IgD-negative memory B cell (primary cell): ENCODE measurements at regions not wholly inside any gene's neighbourhood (a gene's known extent, or its start where the extent isn't known, plus 50 kb on each side); places are given as distances from the start of the nearest gene placed in this dataset.
"Not testable (repeated sequence)": the region's sequence is repeated elsewhere in the genome, so short reads cannot be mapped to it uniquely, and the experiment has no call there.

Experiments used
- H3K27ac Mint-ChIP-seq, 3 donors: one replicate each; pipeline ENCODE4 v1.8.0; 2020 to 2022; ENCODE audit warnings: mild to moderate bottlenecking in 3 of 3, mixed read lengths in 3 of 3, moderate library complexity in 1 of 3
- H3K27me3 Mint-ChIP-seq: one replicate; pipeline ENCODE4 v1.8.0; 2021; ENCODE audit warnings: mixed read lengths
- H3K36me3 Mint-ChIP-seq: one replicate; pipeline ENCODE4 v1.8.0; 2020; ENCODE audit warnings: mild to moderate bottlenecking, mixed read lengths
- H3K4me1 Mint-ChIP-seq, 3 donors: one replicate each; pipeline ENCODE4 v1.8.0; 2020 to 2022; ENCODE audit warnings: mixed read lengths in 3 of 3, mild to moderate bottlenecking in 1 of 3
- H3K4me3 Mint-ChIP-seq, 4 donors: one replicate each; pipeline ENCODE4 v1.8.0; 2020 to 2022; ENCODE audit warnings: mild to moderate bottlenecking in 4 of 4, mixed read lengths in 4 of 4, moderate library complexity in 3 of 4
- H3K9me3 Mint-ChIP-seq, 3 donors: one replicate each; pipeline ENCODE4 v1.8.0; 2020 to 2021; ENCODE audit warnings: mixed read lengths in 3 of 3, mild to moderate bottlenecking in 1 of 3

DNA sequence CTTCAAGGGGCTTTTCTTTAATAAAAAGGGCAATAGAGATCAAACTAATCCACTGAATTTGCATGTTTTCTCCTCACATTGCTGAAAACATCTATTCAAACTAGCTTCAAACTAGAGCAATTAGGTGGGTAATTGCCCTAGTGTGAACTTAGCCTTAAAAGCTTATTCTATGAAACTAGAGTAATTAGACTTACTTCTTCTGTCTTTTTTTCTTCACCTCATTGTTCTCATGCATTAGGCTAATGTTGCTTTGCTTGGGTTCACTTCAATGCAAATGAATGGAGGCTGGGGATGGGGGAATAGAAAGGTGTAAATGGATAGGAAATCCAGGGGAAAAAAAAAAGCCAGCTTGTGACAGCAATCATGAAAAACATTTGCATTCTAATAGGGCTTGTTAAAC, 414.8 kb upstream of the LMO3 start:
- Mint-ChIP-seq H3K4me3 (no peak overlapping the region), H3K9me3 (peaks cover 3 to 7% (median 3%) of the 10 kb centered on the region in 3 donors), H3K4me1 (peaks cover 0 to 1% (median 0%) of the 10 kb centered on the region in 3 donors), H3K27ac (no peak overlapping the region), H3K27me3 (no peaks in the 10 kb centered on the region), H3K36me3 (peaks cover 2% of the 10 kb centered on the region)

DNA sequence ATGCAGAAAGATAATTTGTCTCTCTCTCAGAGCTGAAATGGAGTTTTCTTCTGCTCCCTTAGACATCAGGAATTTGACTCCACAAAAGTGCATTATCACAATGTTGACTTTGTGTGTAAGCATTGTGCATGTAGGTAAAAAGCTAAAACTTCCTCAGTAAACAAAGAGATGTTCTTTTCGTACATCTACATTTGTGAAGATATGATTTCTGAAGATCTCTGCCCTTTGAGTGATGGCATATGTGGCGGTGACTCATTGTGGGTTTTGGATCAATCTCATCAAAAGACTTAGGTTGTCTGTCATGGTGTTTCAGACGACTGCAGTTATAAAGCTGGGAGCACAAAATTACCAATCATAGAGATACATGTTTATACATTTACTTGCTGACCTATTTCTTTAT, 411.4 kb upstream of the LMO3 start:
- H3K4me3 Mint-ChIP-seq = no peak overlapping the region
- no peaks in the 10 kb centered on the region for H3K27me3 Mint-ChIP-seq
- peaks cover 5 to 7% (median 6%) of the 10 kb centered on the region in 3 donors for H3K9me3 Mint-ChIP-seq
- no peak overlapping the region for H3K27ac Mint-ChIP-seq
- H3K4me1 Mint-ChIP-seq = peaks cover 0 to 1% (median 0%) of the 10 kb centered on the region in 3 donors
- peaks cover 2% of the 10 kb centered on the region for H3K36me3 Mint-ChIP-seq

DNA sequence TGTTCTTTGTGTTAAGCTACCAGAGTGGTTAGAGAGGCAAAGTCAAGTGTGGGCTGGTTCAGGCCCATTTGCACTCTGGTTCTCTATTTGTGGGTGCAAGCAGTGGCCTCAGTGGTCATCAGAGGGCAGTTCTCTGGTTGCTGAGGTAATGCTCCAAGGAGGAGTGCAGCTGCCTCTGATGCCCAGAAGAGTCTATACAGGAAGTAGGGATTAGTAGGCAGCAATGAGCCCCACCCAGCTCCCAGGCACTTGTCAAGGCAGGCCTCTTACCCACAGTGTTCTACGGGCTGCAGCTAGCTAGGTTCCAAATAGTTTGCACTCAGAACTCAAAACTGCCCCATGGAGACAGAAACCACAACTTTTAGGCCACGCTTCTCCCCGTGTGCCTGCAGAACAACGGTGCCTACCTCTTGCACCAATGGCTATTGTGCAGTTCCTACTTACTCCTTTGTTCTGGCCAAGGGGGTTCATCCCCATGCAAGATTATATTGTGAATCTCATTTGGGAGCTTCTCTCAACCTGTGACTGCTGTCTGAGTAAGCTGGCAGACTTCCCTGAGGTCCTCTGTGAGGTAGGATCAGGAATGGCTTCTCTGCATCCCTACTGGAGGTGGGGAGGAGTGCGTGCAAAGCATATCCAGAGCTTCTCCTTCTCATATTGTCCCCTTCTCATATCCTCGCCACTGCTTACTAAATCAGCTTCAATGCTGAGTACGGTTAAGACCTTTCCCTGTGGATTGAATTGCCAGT, 410.3 kb upstream of the LMO3 start:
- no peaks in the 10 kb centered on the region for H3K36me3 Mint-ChIP-seq
- H3K9me3 Mint-ChIP-seq = peaks cover 5 to 7% (median 6%) of the 10 kb centered on the region in 3 donors
- peaks cover 0 to 1% (median 0%) of the 10 kb centered on the region in 3 donors for H3K4me1 Mint-ChIP-seq
- H3K27me3 Mint-ChIP-seq = no peaks in the 10 kb centered on the region
- H3K27ac Mint-ChIP-seq = no peak overlapping the region
- H3K4me3 Mint-ChIP-seq = no peak overlapping the region

DNA sequence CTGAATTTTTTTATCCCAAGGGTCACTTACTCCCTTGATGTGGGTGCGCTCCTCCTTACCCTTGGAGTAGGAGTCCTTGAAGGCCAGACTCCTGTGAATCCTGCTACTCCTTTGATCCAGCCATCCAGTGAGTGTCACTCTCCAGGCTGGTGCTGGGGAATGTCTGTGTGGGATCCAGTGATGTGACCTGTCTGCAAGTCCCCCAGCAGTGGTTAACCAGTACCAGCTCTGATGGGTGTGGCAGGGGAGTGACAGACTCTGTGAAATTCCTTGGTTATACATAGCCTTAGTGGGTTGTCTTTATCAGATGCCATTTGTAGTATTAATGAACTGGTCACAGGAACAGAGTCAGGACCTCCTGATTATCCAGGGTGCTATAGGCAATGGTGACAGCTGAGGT, 409.5 kb upstream of the LMO3 start:
- Mint-ChIP-seq H3K36me3 (no peaks in the 10 kb centered on the region), H3K9me3 (peaks cover 5 to 7% (median 6%) of the 10 kb centered on the region in 3 donors), H3K4me3 (no peak overlapping the region), H3K27me3 (no peaks in the 10 kb centered on the region), H3K4me1 (no peaks in the 10 kb centered on the region), H3K27ac (no peak overlapping the region)

DNA sequence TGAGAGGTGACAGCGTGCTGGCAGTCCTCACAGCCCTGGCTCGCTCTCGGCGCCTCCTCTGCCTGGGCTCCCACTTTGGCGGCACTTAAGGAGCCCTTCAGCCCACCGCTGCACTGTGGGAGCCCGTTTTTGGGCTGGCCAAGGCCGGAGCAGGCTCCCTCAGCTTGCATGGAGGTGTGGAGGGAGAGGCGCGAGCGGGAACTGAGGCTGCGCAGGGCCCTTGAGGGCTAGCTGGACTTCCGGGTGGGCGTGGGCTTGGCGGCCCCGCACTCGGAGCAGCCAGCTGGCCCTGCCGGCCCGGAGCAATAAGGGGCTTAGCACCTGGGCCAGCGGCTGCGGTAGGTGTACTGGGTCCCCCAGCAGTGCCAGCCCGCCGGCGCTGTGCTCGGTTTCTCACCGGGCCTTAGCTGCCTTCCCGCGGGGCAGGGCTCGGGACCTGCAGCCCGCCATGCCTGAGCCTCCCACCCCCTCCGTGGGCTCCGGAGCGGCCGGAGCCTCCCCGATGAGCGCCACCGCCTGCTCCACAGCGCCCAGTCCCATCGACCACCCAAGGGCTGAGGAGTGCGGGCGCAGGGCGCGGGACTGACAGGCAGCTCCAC, 401.6 kb upstream of the LMO3 start:
- H3K9me3 Mint-ChIP-seq, H3K36me3 Mint-ChIP-seq, H3K4me3 Mint-ChIP-seq, H3K4me1 Mint-ChIP-seq, H3K27me3 Mint-ChIP-seq: not testable (repeated sequence)
- H3K27ac Mint-ChIP-seq = peak overlapping the region in 1 of 3 donors; percentile 23

DNA sequence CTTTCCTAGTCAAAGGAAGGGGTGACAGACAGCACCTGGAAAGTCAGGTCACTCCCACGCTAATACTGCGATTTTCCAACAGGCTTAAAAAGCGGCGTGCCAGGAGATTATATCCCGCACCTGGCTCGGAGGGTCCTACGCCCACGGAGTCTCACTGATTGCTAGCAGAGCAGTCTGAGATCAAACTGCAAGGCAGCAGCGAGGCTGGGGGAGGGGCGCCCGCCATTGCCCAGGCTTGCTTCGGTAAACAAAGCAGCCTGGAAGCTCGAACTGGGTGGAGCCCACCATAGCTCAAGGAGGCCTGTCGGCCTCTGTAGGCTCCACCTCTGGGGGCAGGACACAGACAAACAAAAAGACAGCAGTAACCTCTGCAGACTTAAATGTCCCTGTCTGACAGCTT, 392.6 kb upstream of the LMO3 start:
- H3K36me3 Mint-ChIP-seq, H3K4me3 Mint-ChIP-seq, H3K9me3 Mint-ChIP-seq, H3K27me3 Mint-ChIP-seq, H3K4me1 Mint-ChIP-seq, H3K27ac Mint-ChIP-seq: not testable (repeated sequence)

DNA sequence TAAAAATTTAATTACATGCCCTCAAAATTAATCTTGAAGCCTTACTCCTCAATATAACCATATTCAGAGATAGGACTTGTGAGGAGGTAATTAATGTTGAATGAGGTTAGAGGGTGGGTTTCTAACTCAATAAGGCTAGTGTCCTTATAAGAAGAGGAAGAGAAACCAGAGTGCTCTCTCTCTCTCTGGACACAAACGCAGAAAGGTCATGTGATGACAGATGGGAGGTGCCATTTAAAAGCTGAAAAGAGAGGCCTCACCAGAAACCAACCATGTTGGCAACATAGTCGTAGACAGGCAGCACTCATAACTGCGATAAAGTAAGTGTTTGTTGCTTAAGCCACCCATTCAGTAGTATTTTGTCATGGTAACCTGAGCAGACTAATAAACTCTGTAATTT, 378.5 kb upstream of the LMO3 start:
- Mint-ChIP-seq H3K27me3 (no peaks in the 10 kb centered on the region), H3K4me3 (no peak overlapping the region), H3K4me1 (no peaks in the 10 kb centered on the region), H3K36me3 (peaks cover 3% of the 10 kb centered on the region), H3K9me3 (peaks cover 2 to 22% (median 5%) of the 10 kb centered on the region in 3 donors), H3K27ac (no peak overlapping the region)

DNA sequence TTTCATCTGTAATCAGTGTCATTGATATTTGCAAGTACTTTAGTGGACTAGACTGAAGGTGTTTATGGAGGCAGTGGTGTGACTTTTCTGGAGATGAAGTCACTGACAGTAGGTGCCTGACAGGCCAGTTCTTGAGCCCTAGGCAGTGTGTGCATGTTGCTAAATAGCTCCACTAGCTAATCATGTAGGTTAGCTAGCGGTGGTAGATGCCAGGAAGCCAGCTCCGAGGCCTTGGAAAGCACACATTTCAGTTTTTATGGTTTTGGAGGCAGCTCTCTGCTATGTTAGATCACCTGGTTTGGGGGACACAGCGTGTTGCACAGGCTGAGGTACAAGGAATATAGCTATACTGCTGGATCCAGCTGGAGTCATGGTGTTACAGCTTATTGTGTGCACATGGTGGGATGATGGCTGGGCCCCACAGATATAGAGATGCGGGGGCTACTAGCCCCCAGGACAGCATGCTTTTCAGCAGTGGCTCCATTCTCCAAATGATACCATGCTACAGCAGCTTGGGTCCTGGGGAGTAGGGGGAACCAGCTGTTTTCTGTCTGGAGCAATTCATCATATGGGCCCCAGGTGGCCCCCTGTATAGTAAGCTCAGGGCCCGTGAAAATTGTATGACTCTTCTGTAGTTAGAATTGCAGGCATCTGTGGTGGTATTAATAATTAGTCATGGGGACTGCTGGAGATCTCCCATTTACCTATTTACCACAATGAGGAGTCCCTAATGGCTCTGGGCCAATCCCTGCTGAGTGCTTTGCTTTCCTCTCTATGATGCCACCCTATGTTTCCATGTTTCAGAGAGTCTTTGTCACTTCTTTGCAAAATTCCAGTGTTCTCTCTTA, 367.2 kb upstream of the LMO3 start:
- Mint-ChIP-seq H3K27ac (no peak overlapping the region), H3K9me3 (peaks cover 0 to 16% (median 0%) of the 10 kb centered on the region in 3 donors), H3K27me3 (no peaks in the 10 kb centered on the region), H3K36me3 (no peaks in the 10 kb centered on the region), H3K4me1 (no peaks in the 10 kb centered on the region), H3K4me3 (no peak overlapping the region)

DNA sequence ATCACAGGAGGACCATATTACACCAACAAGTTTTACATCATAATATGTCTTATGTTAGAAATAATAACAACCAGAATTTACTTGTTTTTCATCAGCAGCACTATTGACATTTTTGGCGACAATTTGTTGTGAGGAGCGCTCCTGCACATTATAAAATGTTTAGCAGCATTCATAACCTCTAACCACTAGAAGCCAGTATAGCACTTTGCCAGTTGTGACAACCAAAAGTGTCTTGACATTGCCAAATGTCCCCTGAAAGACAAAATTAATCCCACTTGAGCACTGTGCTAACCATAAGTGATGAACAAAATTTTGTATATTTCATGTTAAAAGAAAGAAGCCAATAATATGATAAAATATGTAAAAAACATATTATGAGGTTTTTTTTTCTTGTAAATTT, 356.9 kb upstream of the LMO3 start:
- H3K4me3 Mint-ChIP-seq = no peak overlapping the region
- H3K27me3 Mint-ChIP-seq = no peaks in the 10 kb centered on the region
- no peaks in the 10 kb centered on the region for H3K4me1 Mint-ChIP-seq
- H3K9me3 Mint-ChIP-seq = peaks cover 0 to 5% (median 2%) of the 10 kb centered on the region in 3 donors
- H3K36me3 Mint-ChIP-seq = peaks cover 2% of the 10 kb centered on the region
- H3K27ac Mint-ChIP-seq = no peak overlapping the region

DNA sequence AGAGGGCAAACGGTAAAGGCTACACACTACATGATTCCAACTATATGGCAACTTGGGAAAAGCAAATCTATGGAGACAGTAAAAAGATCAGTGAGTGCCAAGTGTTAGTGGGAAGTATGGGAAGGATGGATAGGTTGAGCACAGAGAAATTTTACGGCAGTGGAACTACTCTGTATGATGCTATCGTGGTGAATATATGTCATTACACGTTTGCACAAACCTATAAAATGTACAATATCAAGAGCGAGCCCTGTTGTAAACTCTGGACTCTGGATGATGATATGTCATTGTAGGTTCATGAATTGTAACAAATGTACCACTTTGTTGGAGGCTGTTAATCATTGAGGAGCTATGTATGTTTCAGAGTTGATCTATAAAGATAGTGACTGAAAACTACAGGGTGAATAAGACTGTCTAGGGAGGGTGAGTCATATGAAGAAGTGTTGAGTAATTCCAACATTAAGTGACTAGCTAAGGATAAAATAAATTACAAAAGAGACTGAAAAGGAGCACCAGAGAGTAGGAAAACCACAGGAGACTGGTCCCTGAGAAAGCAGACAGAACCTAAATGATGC, 349.2 kb upstream of the LMO3 start:
- Mint-ChIP-seq H3K9me3 (peaks cover 2 to 22% (median 8%) of the 10 kb centered on the region in 3 donors), H3K4me1 (no peaks in the 10 kb centered on the region), H3K4me3 (no peak overlapping the region), H3K36me3 (no peaks in the 10 kb centered on the region), H3K27ac (no peak overlapping the region), H3K27me3 (no peaks in the 10 kb centered on the region)

DNA sequence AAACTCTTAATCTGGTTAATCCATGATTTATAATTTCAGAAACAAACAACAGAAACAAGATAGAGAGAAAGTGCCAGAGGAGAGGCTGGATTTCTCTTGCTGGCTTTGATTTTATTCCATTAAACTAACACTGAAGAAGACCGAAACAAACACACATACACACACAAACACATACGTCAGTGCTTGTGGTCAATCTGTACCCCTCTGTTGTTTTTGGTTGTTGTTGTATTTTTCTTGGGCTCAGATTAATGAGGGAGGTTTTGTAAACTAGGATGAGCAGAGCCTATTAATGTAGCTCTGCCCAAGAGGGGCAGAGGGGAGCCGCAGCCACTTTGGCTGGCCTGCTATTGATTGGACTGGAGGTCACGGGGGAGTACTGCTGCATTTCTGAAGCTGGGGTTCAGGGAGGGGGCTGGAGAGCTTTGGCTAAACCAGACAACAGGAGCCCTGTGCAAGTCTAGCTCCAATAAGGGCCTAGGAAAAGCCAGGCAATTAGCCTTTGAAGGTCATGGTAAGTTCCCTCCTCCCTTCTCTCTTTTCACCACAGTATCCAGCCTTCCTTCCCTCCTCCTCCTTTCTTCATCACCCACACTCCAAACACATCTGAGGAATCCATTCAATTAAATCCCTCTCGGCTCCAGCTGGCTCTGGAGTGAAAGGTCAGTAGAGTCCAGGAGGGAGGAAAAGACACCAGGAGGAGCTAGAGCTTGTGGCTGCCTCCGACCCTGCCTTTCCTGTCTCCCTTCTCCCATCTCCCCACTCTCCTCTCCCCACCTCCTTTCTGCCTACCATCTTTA, 344.1 kb upstream of the LMO3 start:
- Mint-ChIP-seq H3K9me3 (peaks cover 0 to 13% (median 0%) of the 10 kb centered on the region in 3 donors), H3K27ac (no peak overlapping the region), H3K27me3 (no peaks in the 10 kb centered on the region), H3K4me1 (no peaks in the 10 kb centered on the region), H3K36me3 (no peaks in the 10 kb centered on the region), H3K4me3 (no peak overlapping the region)

DNA sequence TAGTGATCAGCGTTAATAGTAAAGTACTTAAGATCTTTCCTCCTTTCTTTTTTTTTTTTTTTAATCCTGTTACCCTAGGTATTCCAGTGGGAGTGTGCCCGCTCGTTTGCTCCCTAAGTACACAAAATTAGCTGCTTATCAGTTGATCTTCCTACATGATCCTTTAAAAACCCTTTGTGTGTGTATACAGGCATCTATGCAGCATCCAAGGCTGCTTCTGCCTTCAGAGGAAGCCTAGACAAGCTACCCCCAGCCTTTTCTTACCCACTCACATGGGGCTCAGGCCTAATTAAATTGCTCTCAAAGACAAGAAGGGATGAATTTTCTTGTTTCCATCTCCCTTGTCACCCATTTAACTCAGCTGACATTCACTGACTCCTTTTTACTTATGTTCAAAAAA, 343.4 kb upstream of the LMO3 start:
- H3K4me3 Mint-ChIP-seq = no peak overlapping the region
- H3K27me3 Mint-ChIP-seq = no peaks in the 10 kb centered on the region
- no peak overlapping the region for H3K27ac Mint-ChIP-seq
- no peaks in the 10 kb centered on the region for H3K36me3 Mint-ChIP-seq
- H3K9me3 Mint-ChIP-seq = peaks cover 0 to 8% (median 0%) of the 10 kb centered on the region in 3 donors
- H3K4me1 Mint-ChIP-seq = no peaks in the 10 kb centered on the region

DNA sequence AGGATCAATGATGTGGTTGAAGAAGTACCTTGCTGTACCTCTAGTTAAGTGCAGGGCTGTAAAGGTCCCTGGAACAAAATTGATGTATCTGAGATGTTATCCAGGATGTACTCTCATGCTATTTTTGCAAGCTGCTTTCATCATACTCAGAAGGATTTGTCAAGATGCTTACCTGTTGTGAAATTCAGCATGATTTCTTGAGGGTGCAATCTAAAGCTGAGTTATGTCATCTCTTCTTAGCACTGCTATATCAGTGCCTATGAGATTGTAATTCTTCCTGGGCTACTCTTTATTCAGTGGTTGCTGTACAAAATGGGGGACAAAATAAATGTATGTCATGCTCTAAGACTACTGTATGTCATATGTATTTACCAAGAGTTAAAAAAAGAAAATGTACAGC, 340.7 kb upstream of the LMO3 start:
- H3K9me3 Mint-ChIP-seq = no peaks in the 10 kb centered on the region
- H3K27me3 Mint-ChIP-seq = no peaks in the 10 kb centered on the region
- H3K4me1 Mint-ChIP-seq = no peaks in the 10 kb centered on the region
- no peak overlapping the region for H3K27ac Mint-ChIP-seq
- H3K36me3 Mint-ChIP-seq = no peaks in the 10 kb centered on the region
- no peak overlapping the region for H3K4me3 Mint-ChIP-seq

DNA sequence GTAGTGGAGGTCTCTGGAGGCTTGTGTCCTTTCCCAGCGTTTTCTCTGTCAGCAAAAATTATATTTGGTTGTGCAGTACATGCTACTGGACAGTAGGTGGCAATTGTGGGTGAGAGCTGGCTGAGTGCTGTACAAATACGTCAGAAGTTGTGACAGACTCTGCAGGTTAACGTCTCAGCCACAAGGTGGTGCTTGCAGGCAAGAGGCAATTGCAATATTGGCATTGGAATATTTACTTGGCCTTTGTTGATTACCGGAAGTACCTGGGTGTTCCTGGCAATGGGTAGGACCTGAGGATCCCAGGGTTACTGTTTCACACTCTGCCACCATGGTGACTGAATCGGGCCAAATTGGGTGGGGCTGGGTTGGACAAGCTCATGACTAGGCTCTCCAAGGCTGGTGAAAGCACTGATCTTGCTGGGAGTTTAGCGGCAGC, 333.9 kb upstream of the LMO3 start:
- no peaks in the 10 kb centered on the region for H3K36me3 Mint-ChIP-seq
- no peaks in the 10 kb centered on the region for H3K27me3 Mint-ChIP-seq
- no peaks in the 10 kb centered on the region for H3K4me1 Mint-ChIP-seq
- no peak overlapping the region for H3K4me3 Mint-ChIP-seq
- no peak overlapping the region for H3K27ac Mint-ChIP-seq
- H3K9me3 Mint-ChIP-seq = peaks cover 0 to 22% (median 2%) of the 10 kb centered on the region in 3 donors
